Ovary (tissue), 7 donors: ENCODE measurements at regions not wholly inside any gene's neighbourhood (a gene's known extent, or its start where the extent isn't known, plus 50 kb on each side); places are given as distances from the start of the nearest gene placed in this dataset.

Experiments
- DNase-seq, 5 donors: peaks; one replicate each; pipeline ENCODE4 v3.0.0-alpha.2; 2019 to 2020
- H3K27ac ChIP-seq, 2 donors: fragments of 200-600 bp; one replicate each; pipeline versions ENCODE4 v1.5.1 to v1.8.0; 2019 to 2022
- H3K27me3 ChIP-seq: fragments of 200-600 bp; one replicate; pipeline ENCODE4 v1.8.0; 2022
- H3K36me3 ChIP-seq: fragments of 200-600 bp; sonication (generic); one replicate; pipeline ENCODE4 v1.5.1; 2019
- H3K4me1 ChIP-seq: one replicate; pipeline ENCODE4 v1.8.1; 2013; ENCODE audit warnings: mild to moderate bottlenecking, moderate library complexity; ENCODE audit not compliant: insufficient read depth
- H3K4me3 ChIP-seq: fragments of 200-600 bp; sonication (generic); one replicate; pipeline ENCODE4 v1.5.1; 2017
- H3K9me3 ChIP-seq, 2 donors: fragments of 200-600 bp in 1 of 2; sonication (generic) in 1 of 2; one replicate each; pipeline versions ENCODE4 v1.5.1 to v1.8.1; 2013 to 2019; ENCODE audit warnings: mild to moderate bottlenecking in 1 of 2, moderate library complexity in 1 of 2
- CTCF ChIP-seq, 3 donors: fragments of 450-650 bp in 2 of 3; fragments of 200-600 bp in 1 of 3; IDR thresholded peaks; one replicate each; pipeline versions ENCODE4 v1.5.1 to v1.8.0; 2016 to 2022; ENCODE audit warnings: antibody characterized with exemption in 3 of 3, mild to moderate bottlenecking in 1 of 3
- EP300 ChIP-seq: sonication (generic); formaldehyde crosslinking; IDR thresholded peaks from one replicate; pipeline ENCODE4 v1.6.1; 2017; ENCODE audit warnings: antibody characterized with exemption
- POLR2A ChIP-seq: fragments of 450-650 bp; IDR thresholded peaks from one replicate; pipeline ENCODE4 v1.6.1; 2017; ENCODE audit warnings: antibody characterized with exemption, mild to moderate bottlenecking, moderate library complexity
- WGBS, 3 donors: extraction: QIAGEN DNeasy Blood & Tissue Kit in 1 of 3; methylation state at CpG; one replicate each; pipeline versions ENCODE4 v1.1.5 to v1.1.7; 2013 to 2017; 5-methylcytosine and 5-hydroxymethylcytosine counted together
- intact Hi-C, 4 donors: fragments of 100-400 bp; cut with DNase I; formaldehyde crosslinking; loops; one replicate each; pipeline versions ENCODE4 v1.11.0 to v1.15.1; 2022 to 2023
- donor health status: DM: no; HTN: no; CAD: no; lungs with moderate emphysema.
- donor health status: DM: no; HTN: no; CAD: no.
- donor health status: Bipolar disorder and iron deficiency.
- donor health status: DM: no; HTN: no; CAD: no.
- donor health status: DM: yes; HTN: yes; CAD: no.

- 80 to 94% (median 92%) methylated on average over 7 to 8 of the region's 8 CpGs for WGBS, 3 donors
- intact Hi-C loops = no loop called here
- H3K27ac ChIP-seq = no peak overlapping the region
- TF ChIP-seq CTCF (IDR thresholded peaks at IDR 0.05) (no peak), EP300 (no peak), POLR2A (no peak)
- no peak overlapping the region for H3K4me3 ChIP-seq
- no peaks in the 10 kb centered on the region for H3K36me3 ChIP-seq
- H3K9me3 ChIP-seq = no peaks in the 10 kb centered on the region
- H3K4me1 ChIP-seq = peaks cover 2% of the 10 kb centered on the region
- no peak for DNase-seq
- no peaks in the 10 kb centered on the region for H3K27me3 ChIP-seq
Measured at GRCh38 chr6:163712981-163713380, 298.5 kb downstream of the QKI start.

- H3K4me1 ChIP-seq = peaks cover 2% of the 10 kb centered on the region
- no peaks in the 10 kb centered on the region for H3K27me3 ChIP-seq
- H3K9me3 ChIP-seq = no peaks in the 10 kb centered on the region
- no peak overlapping the region for H3K27ac ChIP-seq
- H3K36me3 ChIP-seq = no peaks in the 10 kb centered on the region
- intact Hi-C loops = no loop called here
- DNase-seq = no peak
- 92 to 95% (median 95%) methylated on average over 8 of the region's 8 CpGs for WGBS, 3 donors
- no peak overlapping the region for H3K4me3 ChIP-seq
- no peak for TF ChIP-seq EP300
- TF ChIP-seq POLR2A = no peak
Measured at GRCh38 chr6:163712566-163712961, 298.0 kb downstream of the QKI start.

- H3K4me1 ChIP-seq = peaks cover 2% of the 10 kb centered on the region
- DNase-seq = peak in 2 of 5 donors; percentile 29 to 48
- TF ChIP-seq EP300 (peak; percentile 28), POLR2A (no peak)
- H3K4me3 ChIP-seq = no peak overlapping the region
- no peaks in the 10 kb centered on the region for H3K36me3 ChIP-seq
- intact Hi-C loops = no loop called here
- no peaks in the 10 kb centered on the region for H3K27me3 ChIP-seq
- WGBS, 3 donors = 74 to 79% (median 75%) methylated on average over 24 of the region's 24 CpGs
- H3K27ac ChIP-seq = no peak overlapping the region
- no peaks in the 10 kb centered on the region for H3K9me3 ChIP-seq
Measured at GRCh38 chr6:163711615-163712565, 297.4 kb downstream of the QKI start.

DNA sequence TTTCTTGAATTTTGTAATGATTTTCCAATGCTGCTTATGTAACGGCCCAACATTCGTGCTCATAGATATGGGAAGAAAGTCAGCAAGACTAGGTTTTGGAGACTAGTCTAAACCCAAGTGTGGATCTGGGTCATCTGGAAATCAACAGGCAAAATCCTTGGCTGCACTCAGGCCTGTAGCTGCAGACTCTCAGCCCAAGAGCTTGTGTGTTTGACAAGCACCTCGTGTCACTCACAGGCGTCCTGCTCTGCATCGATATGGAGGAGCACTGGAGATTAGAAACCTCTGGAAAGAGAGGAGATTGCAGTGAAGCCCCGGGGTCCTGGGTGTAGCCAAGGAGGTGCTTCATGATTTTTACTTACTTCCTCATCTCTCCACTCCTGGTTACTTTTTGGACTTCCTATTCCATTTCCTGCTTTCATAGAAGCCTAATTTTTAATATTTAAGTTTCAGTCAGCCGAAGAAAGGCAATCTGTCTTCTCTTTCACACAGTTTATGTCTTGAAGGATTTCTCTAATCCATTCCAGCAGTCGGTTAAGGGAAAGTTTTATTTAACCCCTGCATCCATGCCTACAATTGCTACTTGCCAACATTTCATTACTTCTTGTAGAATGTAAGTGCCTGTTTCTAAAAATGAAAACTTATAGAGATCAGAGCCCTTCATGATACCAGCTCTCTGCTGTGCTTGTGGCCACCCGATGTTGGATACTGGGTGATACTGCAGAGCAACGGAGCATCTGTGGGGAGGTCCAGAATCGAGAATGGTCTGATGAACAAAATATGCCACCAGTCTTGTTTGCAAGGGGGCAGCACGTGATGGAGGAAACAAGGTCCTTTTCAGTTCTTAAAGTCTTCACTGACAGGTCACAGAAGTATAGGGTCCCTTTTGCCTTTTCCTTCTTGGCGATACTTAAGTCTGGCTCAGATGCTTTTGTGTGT is 296.3 kb downstream of the QKI start:
- Histone ChIP-seq H3K9me3 (no peaks in the 10 kb centered on the region), H3K27me3 (no peaks in the 10 kb centered on the region), H3K4me1 (peaks cover 2% of the 10 kb centered on the region), H3K27ac (no peak overlapping the region), H3K36me3 (no peaks in the 10 kb centered on the region), H3K4me3 (no peak overlapping the region)
- no peak for DNase-seq
- intact Hi-C loops = no loop called here
- 76 to 81% (median 78%) methylated on average over 13 of the region's 13 CpGs for WGBS, 3 donors
- TF ChIP-seq POLR2A (no peak), CTCF (IDR thresholded peaks at IDR 0.05) (no peak), EP300 (no peak)

DNA sequence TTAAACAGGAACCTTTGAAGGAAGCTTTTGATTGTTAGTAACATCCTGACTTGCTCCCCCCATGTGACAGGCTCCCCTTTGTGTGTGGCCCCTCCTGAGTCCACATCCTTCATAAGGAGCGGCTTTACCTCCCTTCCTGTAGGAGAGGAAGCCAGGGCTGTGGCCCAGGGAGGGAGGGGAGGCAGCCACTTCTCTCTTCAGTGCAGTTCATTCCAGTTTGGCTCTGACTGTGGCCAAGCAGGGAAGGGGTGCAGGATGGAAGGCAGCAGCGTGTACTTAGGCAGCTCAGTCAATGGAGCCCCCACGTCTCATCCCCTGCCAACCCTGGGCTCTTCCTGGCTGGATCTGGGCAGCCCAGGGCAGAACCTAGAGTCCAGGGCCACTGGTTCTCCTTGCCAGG is 295.2 kb downstream of the QKI start:
- 74 to 94% (median 82%) methylated on average over 3 of the region's 3 CpGs for WGBS, 3 donors
- Histone ChIP-seq H3K4me1 (peaks cover 2% of the 10 kb centered on the region), H3K9me3 (no peaks in the 10 kb centered on the region), H3K27me3 (no peaks in the 10 kb centered on the region), H3K4me3 (no peak overlapping the region), H3K27ac (no peak overlapping the region), H3K36me3 (no peaks in the 10 kb centered on the region)
- DNase-seq = no peak
- intact Hi-C loops = no loop called here
- TF ChIP-seq CTCF (IDR thresholded peaks at IDR 0.05) (no peak), POLR2A (no peak), EP300 (no peak)
